Loucy (cell line): ENCODE measurements at regions not wholly inside any gene's neighbourhood (a gene's known extent, or its start where the extent isn't known, plus 50 kb on each side); places are given as distances from the start of the nearest gene placed in this dataset.

Experiments
- EZH2phosphoT487 ChIP-seq: fragments of 200-600 bp; IDR thresholded peaks from 2 replicates; pipeline ENCODE4 v1.6.1; 2018; ENCODE audit warnings: antibody characterized with exemption, mild to moderate bottlenecking, moderate library complexity, borderline replicate concordance
- TF ChIP-seq, protein P1 (sequence below): fragments of 200-600 bp; sonication (generic); conservative IDR thresholded peaks from 2 replicates; pipeline ENCODE4 v1.5.1; 2014; ENCODE audit warnings: mild to moderate bottlenecking, antibody characterized with exemption, low read length

DNA sequence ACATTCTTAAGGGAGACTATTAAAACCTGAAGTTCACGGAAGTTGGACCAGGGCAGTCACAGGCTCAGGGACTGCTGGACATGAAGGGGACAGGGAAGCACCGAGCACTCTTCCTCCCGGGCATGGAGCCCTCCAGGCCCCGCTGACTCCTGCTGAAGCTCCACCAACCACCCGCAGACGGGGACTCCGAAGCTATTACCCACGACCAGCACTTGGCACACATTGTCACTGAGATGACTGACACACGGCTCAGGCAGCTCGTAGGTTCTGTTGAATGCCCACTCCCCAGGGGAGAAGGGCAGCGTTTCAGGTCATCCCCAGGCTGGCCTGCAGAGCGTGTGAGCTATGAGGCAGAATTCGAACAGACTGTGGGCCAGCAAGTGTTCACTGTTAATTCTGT lies 234.8 kb downstream of the NDUFA10 start:
- TF ChIP-seq, protein P1, sequence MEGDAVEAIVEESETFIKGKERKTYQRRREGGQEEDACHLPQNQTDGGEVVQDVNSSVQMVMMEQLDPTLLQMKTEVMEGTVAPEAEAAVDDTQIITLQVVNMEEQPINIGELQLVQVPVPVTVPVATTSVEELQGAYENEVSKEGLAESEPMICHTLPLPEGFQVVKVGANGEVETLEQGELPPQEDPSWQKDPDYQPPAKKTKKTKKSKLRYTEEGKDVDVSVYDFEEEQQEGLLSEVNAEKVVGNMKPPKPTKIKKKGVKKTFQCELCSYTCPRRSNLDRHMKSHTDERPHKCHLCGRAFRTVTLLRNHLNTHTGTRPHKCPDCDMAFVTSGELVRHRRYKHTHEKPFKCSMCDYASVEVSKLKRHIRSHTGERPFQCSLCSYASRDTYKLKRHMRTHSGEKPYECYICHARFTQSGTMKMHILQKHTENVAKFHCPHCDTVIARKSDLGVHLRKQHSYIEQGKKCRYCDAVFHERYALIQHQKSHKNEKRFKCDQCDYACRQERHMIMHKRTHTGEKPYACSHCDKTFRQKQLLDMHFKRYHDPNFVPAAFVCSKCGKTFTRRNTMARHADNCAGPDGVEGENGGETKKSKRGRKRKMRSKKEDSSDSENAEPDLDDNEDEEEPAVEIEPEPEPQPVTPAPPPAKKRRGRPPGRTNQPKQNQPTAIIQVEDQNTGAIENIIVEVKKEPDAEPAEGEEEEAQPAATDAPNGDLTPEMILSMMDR: no peak
- TF ChIP-seq EZH2phosphoT487: no peak
